A549 (cell line): ENCODE measurements at regions not wholly inside any gene's neighbourhood (a gene's known extent, or its start where the extent isn't known, plus 50 kb on each side); places are given as distances from the start of the nearest gene placed in this dataset.
"Not testable (repeated sequence)": the region's sequence is repeated elsewhere in the genome, so short reads cannot be mapped to it uniquely, and the experiment has no call there.

ENCODE experiments used
- ATAC-seq, 2 experiments: fragments of 200-7000 bp in 1 of 2; fragments of >200 bp in 1 of 2; cut with Nextera tagmentation in 1 of 2; cut with Tn5 transposase in 1 of 2; 3 replicates each; pipeline versions ENCODE4 v1.8.0 to v1.9.1; 2018 to 2020; ENCODE audit warnings: mild to moderate bottlenecking in 1 of 2, moderate library complexity in 1 of 2
- CTCF ChIA-PET: fragments of 300-600 bp; sonication (Branson Sonifier 250); formaldehyde crosslinking; extraction: SDS; loops from one replicate; lab custom pipeline; 2021; ENCODE audit warnings: antibody characterized with exemption, inconsistent platforms; lab: Yijun Ruan, JAX
- POLR2A ChIA-PET: fragments of 350-600 bp; formaldehyde crosslinking; extraction: SDS; loops from one replicate; lab custom pipeline; 2021; ENCODE audit warnings: antibody characterized with exemption, inconsistent platforms; lab: Yijun Ruan, JAX
- DNase-seq, 2 experiments: peaks; one replicate each; pipeline versions ENCODE4 v3.0.0 to v3.0.0-alpha.2; 2011 to 2016; ENCODE audit warnings: low read depth in 1 of 2, low spot score in 1 of 2
- FAIRE-seq: peaks from 2 replicates; lab custom pipeline; 2011; peaks lifted over from hg19 to GRCh38; lab: Jason Lieb, UNC
- H3K27ac ChIP-seq, 2 experiments: fragments of >200 bp; sonication (Bioruptor Twin); formaldehyde crosslinking; 3 replicates each; pipeline ENCODE4 v1.5.1; 2016 to 2017
- H3K4me1 ChIP-seq: fragments of >200 bp; sonication (Bioruptor Twin); formaldehyde crosslinking; 3 replicates; pipeline ENCODE4 v1.6.1; 2016
- H3K4me2 ChIP-seq: fragments of >200 bp; sonication (Bioruptor Twin); formaldehyde crosslinking; 3 replicates; pipeline ENCODE4 v1.6.1; 2016
- H3K4me3 ChIP-seq: fragments of >200 bp; sonication (Bioruptor Twin); formaldehyde crosslinking; 3 replicates; pipeline ENCODE4 v1.5.1; 2016
- H3K9me3 ChIP-seq: fragments of >200 bp; sonication (Bioruptor Twin); formaldehyde crosslinking; 3 replicates; pipeline ENCODE4 v1.6.1; 2016
- BHLHE40 ChIP-seq: IDR thresholded peaks from 2 replicates; pipeline ENCODE4 v1.6.1; 2012; ENCODE audit warnings: low read depth, low read length, inconsistent platforms
- CBX2 ChIP-seq: fragments of 200-600 bp; sonication (generic); IDR thresholded peaks from 2 replicates; pipeline ENCODE4 v1.6.1; 2016; ENCODE audit warnings: low read depth, mild to moderate bottlenecking, borderline replicate concordance
- CBX8 ChIP-seq: fragments of 200-600 bp; sonication (generic); IDR thresholded peaks from 2 replicates; pipeline ENCODE4 v1.6.1; 2016
- CEBPB ChIP-seq, 2 experiments: fragments of >200 bp in 1 of 2; sonication (Bioruptor Twin) in 1 of 2; formaldehyde crosslinking in 1 of 2; IDR thresholded peaks; 2 replicates each; pipeline ENCODE4 v1.6.1; 2012 to 2016
- EP300 ChIP-seq, 2 experiments: fragments of >200 bp; sonication (Bioruptor Twin); formaldehyde crosslinking; IDR thresholded peaks; 2 replicates in 1 of 2; 3 replicates in 1 of 2; pipeline ENCODE4 v1.6.1; 2016 to 2017
- FOSL2 ChIP-seq, 2 experiments: fragments of 450-650 bp in 1 of 2; fragments of >200 bp in 1 of 2; sonication (Bioruptor Twin) in 1 of 2; formaldehyde crosslinking; IDR thresholded peaks; 2 replicates each; pipeline versions ENCODE4 v1.5.0 to v1.6.1; 2016 to 2020; ENCODE audit warnings: mild to moderate bottlenecking in 1 of 2, moderate library complexity in 1 of 2
- HDAC2 ChIP-seq: fragments of 200-600 bp; sonication (generic); IDR thresholded peaks from 2 replicates; pipeline ENCODE4 v1.6.1; 2016
- HOXA7 ChIP-seq: fragments of 250-450 bp; sonication (Bioruptor Pico); IDR thresholded peaks from 2 replicates; pipeline ENCODE4 v1.5.0; 2020; ENCODE audit warnings: mild to moderate bottlenecking, moderate library complexity
- HOXB13 ChIP-seq: fragments of 250-450 bp; sonication (Bioruptor Pico); IDR thresholded peaks from 2 replicates; pipeline ENCODE4 v1.5.0; 2020; ENCODE audit warnings: low read depth, mild to moderate bottlenecking, moderate library complexity
- KDM5A ChIP-seq: fragments of 200-600 bp; sonication (generic); IDR thresholded peaks from 2 replicates; pipeline ENCODE4 v1.6.1; 2016; ENCODE audit warnings: antibody characterized with exemption, mild to moderate bottlenecking
- PHF8 ChIP-seq: fragments of 200-600 bp; sonication (generic); IDR thresholded peaks from 2 replicates; pipeline ENCODE4 v1.6.1; 2016; ENCODE audit warnings: low read depth, mild to moderate bottlenecking, antibody characterized with exemption, moderate library complexity, borderline replicate concordance
- RAD21 ChIP-seq, 2 experiments: fragments of >200 bp in 1 of 2; sonication (Bioruptor Twin) in 1 of 2; formaldehyde crosslinking in 1 of 2; IDR thresholded peaks in 1 of 2; conservative IDR thresholded peaks in 1 of 2; 2 replicates in 1 of 2; 3 replicates in 1 of 2; pipeline ENCODE4 v1.6.1; 2012 to 2018; ENCODE audit warnings: inconsistent platforms in 1 of 2
- RNF2 ChIP-seq: fragments of 200-600 bp; sonication (generic); IDR thresholded peaks from 2 replicates; pipeline ENCODE4 v1.6.1; 2016; ENCODE audit warnings: low read depth, mild to moderate bottlenecking, antibody characterized with exemption, moderate library complexity, borderline replicate concordance
- TFCP2L1 ChIP-seq: fragments of 250-450 bp; sonication (Bioruptor Pico); IDR thresholded peaks from 2 replicates; pipeline ENCODE4 v1.5.0; 2021; ENCODE audit warnings: mild to moderate bottlenecking
- TP53 ChIP-seq: fragments of 250-450 bp; sonication (Bioruptor Pico); IDR thresholded peaks from 2 replicates; pipeline ENCODE4 v1.5.0; 2021; ENCODE audit warnings: mild to moderate bottlenecking, moderate library complexity
- ZFP36 ChIP-seq: fragments of 450-650 bp; IDR thresholded peaks from 2 replicates; pipeline ENCODE4 v1.6.1; 2014; ENCODE audit warnings: borderline replicate concordance; ENCODE audit not compliant: partially characterized antibody
- WGBS: methylation state at CpG from one replicate; pipeline ENCODE4 v1.1.6; 2017; ENCODE audit errors: missing lambda C conversion rate; 5-methylcytosine and 5-hydroxymethylcytosine counted together
- TF ChIP-seq, protein P1 (sequence below): IDR thresholded peaks from 2 replicates; pipeline ENCODE4 v1.6.1; 2012; ENCODE audit warnings: low read depth, borderline replicate concordance
- TF ChIP-seq, protein P2 (sequence below): IDR thresholded peaks from 2 replicates; pipeline ENCODE4 v1.6.1; 2012

- FAIRE-seq: no peak
- ChIA-PET POLR2A (no interaction called here), CTCF (interaction anchor here (0.7 to 2.9 kb wide), 4 partner anchors 11 to 234 kb away, joined by 3 to 12 read pairs (median 3); no protein-coding TSS in a partner anchor)
- Histone ChIP-seq H3K27ac (no peak overlapping the region), H3K4me3 (no peak overlapping the region), H3K4me1 (no peaks in the 10 kb centered on the region), H3K9me3 (no peaks in the 10 kb centered on the region), H3K4me2 (no peak overlapping the region)
- TF ChIP-seq HDAC2 (no peak), HOXB13 (CRISPR knock-in tag) (no peak), BHLHE40 (no peak), ZFP36 (no peak), CBX8 (no peak), RAD21 (conservative IDR thresholded peaks at IDR 0.05 in 1 of 2, IDR thresholded peaks at IDR 0.05 in 1 of 2) (no peak), CBX2 (no peak), TFCP2L1 (CRISPR knock-in tag) (no peak), CEBPB (IDR thresholded peaks at IDR 0.05) (no peak), HOXA7 (CRISPR knock-in tag) (no peak), TP53 (no peak)
- DNase-seq: no peak
- no peak for ATAC-seq
- WGBS: 60% methylated on average over 3 of the region's 3 CpGs
Measured at GRCh38 chr17:31608659-31609254, 217.3 kb downstream of the RAB11FIP4 start.

DNA sequence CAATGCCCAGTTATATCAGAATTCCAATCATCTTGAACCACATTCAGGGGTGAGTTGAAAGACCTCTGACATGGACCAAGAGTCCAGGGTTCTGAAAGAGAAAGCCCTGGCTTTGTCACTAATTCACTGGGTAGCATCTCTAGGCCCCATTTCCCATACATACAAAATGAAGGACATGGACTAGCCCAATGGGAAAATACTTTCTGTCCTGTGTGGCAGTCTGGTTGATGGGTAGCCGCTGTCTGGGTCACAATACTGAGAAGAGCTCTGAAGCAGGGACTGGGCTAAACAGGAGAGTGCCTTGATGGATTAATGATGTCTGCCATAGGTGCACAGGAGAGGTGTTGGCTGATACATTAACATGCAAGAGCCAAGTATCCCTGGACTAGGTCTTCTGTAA, 214.3 kb downstream of the RAB11FIP4 start:
- 96% methylated on average over 1 of the region's 1 CpG for WGBS
- Histone ChIP-seq H3K4me1 (no peaks in the 10 kb centered on the region), H3K4me3 (no peak overlapping the region), H3K9me3 (no peaks in the 10 kb centered on the region), H3K27ac (no peak overlapping the region), H3K4me2 (no peak overlapping the region)
- DNase-seq: no peak
- TF ChIP-seq, protein P1, sequence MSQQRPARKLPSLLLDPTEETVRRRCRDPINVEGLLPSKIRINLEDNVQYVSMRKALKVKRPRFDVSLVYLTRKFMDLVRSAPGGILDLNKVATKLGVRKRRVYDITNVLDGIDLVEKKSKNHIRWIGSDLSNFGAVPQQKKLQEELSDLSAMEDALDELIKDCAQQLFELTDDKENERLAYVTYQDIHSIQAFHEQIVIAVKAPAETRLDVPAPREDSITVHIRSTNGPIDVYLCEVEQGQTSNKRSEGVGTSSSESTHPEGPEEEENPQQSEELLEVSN: no peak
- ChIA-PET POLR2A (no interaction called here), CTCF (no interaction called here)
- no peak for FAIRE-seq
- no peak for ATAC-seq

DNA sequence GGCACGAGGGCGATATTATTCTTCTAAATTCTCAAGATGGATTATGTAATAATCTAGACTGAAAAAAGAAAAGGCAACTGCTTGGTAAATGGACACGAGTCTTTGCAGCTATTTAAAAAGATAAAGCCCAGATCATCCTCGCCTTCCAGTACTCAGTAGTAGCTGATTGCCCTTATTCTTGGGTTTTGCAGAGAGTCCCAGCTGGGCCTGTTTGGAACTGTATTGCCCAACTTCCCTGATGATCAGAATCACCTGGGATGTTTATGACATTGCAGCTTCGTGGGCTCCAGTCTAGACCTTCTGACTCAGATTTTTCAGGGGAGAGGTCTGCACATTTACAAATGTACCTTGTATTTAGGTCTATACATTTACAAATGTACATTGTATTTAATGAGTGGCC, 213.5 kb downstream of the RAB11FIP4 start:
- ChIA-PET CTCF (interaction anchor here (0.7 to 2.0 kb wide), 2 partner anchors 31 to 46 kb away, joined by 3 to 6 read pairs; no protein-coding TSS in a partner anchor), POLR2A (no interaction called here)
- DNase-seq: no peak
- WGBS: 74% methylated on average over 5 of the region's 5 CpGs
- Histone ChIP-seq H3K9me3 (no peaks in the 10 kb centered on the region), H3K4me3 (no peak overlapping the region), H3K4me2 (no peak overlapping the region), H3K27ac (no peak overlapping the region), H3K4me1 (no peaks in the 10 kb centered on the region; the same call in 2 of the 3 replicates)
- no peak for ATAC-seq
- TF ChIP-seq PHF8 (no peak), HOXB13 (CRISPR knock-in tag) (no peak), FOSL2 (IDR thresholded peaks at IDR 0.05) (no peak), FOSL2 (CRISPR knock-in tag; IDR thresholded peaks at IDR 0.05) (no peak), KDM5A (no peak), EP300 (IDR thresholded peaks at IDR 0.05) (no peak), CBX8 (no peak), RNF2 (no peak)
- TF ChIP-seq, protein P2, sequence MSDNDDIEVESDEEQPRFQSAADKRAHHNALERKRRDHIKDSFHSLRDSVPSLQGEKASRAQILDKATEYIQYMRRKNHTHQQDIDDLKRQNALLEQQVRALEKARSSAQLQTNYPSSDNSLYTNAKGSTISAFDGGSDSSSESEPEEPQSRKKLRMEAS: no peak
- no peak for FAIRE-seq

DNA sequence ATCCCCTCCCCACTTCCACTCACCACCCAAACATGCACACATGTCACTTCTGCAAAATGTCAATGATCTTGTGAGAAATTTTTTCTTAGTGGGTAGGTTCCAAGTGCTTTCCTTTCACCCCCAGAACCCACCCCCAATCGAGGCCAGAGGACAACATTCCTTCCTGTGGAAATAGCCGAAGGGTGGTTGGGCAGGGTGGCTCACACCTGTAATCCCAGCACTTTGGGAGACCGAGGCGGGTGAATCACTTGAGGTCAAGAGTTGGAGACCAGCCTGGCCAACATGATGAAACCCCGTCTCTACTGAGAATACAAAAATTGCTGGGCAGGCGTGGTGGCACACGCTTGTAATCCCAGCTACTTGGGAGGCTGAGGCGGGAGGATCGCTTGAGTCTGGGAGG, 208.7 kb downstream of the RAB11FIP4 start:
- FAIRE-seq: not testable (repeated sequence)
- CTCF ChIA-PET: interaction anchor here (0.7 to 2.5 kb wide), 2 partner anchors 42 to 243 kb away, joined by 3 to 10 read pairs; no protein-coding TSS in a partner anchor

More for the DNA sequence above, 208.7 kb downstream of the RAB11FIP4 start:
- H3K4me3 ChIP-seq, ATAC-seq, POLR2A ChIA-PET, DNase-seq, H3K9me3 ChIP-seq, H3K4me2 ChIP-seq: not testable (repeated sequence)
- 83% methylated on average over 9 of the region's 9 CpGs for WGBS
- peak overlapping the region in 1 of 2 experiments; percentile 73; a peak in 2 of 6 replicates for H3K27ac ChIP-seq
- H3K4me1 ChIP-seq: peaks cover 38% of the 10 kb centered on the region
